RWPE2 (cell line): ENCODE measurements at regions not wholly inside any gene's neighbourhood (a gene's known extent, or its start where the extent isn't known, plus 50 kb on each side); places are given as distances from the start of the nearest gene placed in this dataset.

Experiments used
- ATAC-seq: fragments of 200-7000 bp; cut with Tn5 transposase; 3 replicates; pipeline ENCODE4 v1.9.1; 2021; ENCODE audit warnings: low read depth
- DNase-seq: peaks from one replicate; pipeline ENCODE4 v3.0.0-alpha.2; 2020; ENCODE audit warnings: low spot score
- H3K27ac ChIP-seq: fragments of 450-650 bp; 2 replicates; pipeline ENCODE4 v1.5.1; 2017; ENCODE audit warnings: mild to moderate bottlenecking; ENCODE audit not compliant: poor library complexity, severe bottlenecking
- H3K27me3 ChIP-seq: fragments of 250-450 bp; sonication (Bioruptor Pico); 2 replicates; pipeline ENCODE4 v1.5.1; 2021; ENCODE audit warnings: mild to moderate bottlenecking, moderate library complexity; ENCODE audit not compliant: insufficient read depth, poor library complexity, severe bottlenecking
- H3K36me3 ChIP-seq: fragments of 250-450 bp; sonication (Bioruptor Pico); 2 replicates; pipeline ENCODE4 v1.5.1; 2020; ENCODE audit warnings: low read depth, mild to moderate bottlenecking, moderate library complexity
- H3K4me1 ChIP-seq: fragments of 250-450 bp; sonication (Bioruptor Pico); 2 replicates; pipeline ENCODE4 v1.5.1; 2021; ENCODE audit warnings: mild to moderate bottlenecking, moderate library complexity; ENCODE audit not compliant: insufficient read depth, poor library complexity, severe bottlenecking
- H3K4me3 ChIP-seq: fragments of 250-450 bp; sonication (Bioruptor Pico); 2 replicates; pipeline ENCODE4 v1.5.1; 2021; ENCODE audit warnings: mild to moderate bottlenecking, moderate library complexity; ENCODE audit not compliant: severe bottlenecking
- H3K9me3 ChIP-seq: fragments of 250-450 bp; sonication (Bioruptor Pico); 2 replicates; pipeline ENCODE4 v1.5.1; 2021; ENCODE audit warnings: mild to moderate bottlenecking, moderate library complexity; ENCODE audit not compliant: severe bottlenecking
- CTCF ChIP-seq: fragments of 450-650 bp; IDR thresholded peaks from one replicate; pipeline ENCODE4 v1.5.1; 2017; ENCODE audit warnings: mild to moderate bottlenecking, moderate library complexity; ENCODE audit not compliant: poor library complexity, severe bottlenecking

- Histone ChIP-seq H3K27me3 (peaks cover 3% of the 10 kb centered on the region), H3K4me1 (no peaks in the 10 kb centered on the region), H3K36me3 (no peaks in the 10 kb centered on the region), H3K27ac (no peak overlapping the region), H3K9me3 (no peaks in the 10 kb centered on the region), H3K4me3 (no peak overlapping the region)
- ATAC-seq (peak; percentile 44; the same call in 1 of the 3 replicates), DNase-seq (no peak)
- TF ChIP-seq CTCF: no peak
These were observed 161.6 kb downstream of the IL15 start for GRCh38 chr4:141797966-141798365.

- ATAC-seq (no peak), DNase-seq (no peak)
- Histone ChIP-seq H3K4me1 (no peaks in the 10 kb centered on the region), H3K27me3 (no peaks in the 10 kb centered on the region), H3K27ac (no peak overlapping the region), H3K4me3 (no peak overlapping the region), H3K9me3 (no peaks in the 10 kb centered on the region), H3K36me3 (no peaks in the 10 kb centered on the region)
- TF ChIP-seq CTCF: no peak
These were observed 165.2 kb downstream of the IL15 start for GRCh38 chr4:141801558-141801957.

DNA sequence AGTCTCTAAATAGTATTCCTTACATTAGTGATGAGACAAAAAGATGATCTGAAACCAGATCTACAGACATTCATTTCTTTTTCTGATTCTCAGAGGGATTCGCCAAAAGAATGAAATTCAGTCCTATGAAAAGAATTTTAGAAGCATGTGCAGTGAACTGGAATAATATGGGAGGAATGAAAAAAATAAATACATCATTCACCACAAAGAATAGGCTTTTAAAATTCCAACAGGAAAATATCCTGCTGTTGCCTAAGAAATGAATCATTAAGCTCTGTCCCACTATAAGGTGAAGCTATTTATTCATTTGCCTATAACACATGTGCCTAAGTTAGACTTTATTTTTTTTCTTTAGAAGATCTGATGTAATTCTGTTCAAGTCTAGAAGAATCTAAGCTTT lies 165.9 kb downstream of the IL15 start:
- ATAC-seq (no peak), DNase-seq (no peak)
- no peaks in the 10 kb centered on the region for H3K27me3 ChIP-seq
- TF ChIP-seq CTCF: no peak
- no peak overlapping the region for H3K4me3 ChIP-seq
- H3K4me1 ChIP-seq: no peaks in the 10 kb centered on the region
- no peak overlapping the region for H3K27ac ChIP-seq
- no peaks in the 10 kb centered on the region for H3K36me3 ChIP-seq
- H3K9me3 ChIP-seq: no peaks in the 10 kb centered on the region

DNA sequence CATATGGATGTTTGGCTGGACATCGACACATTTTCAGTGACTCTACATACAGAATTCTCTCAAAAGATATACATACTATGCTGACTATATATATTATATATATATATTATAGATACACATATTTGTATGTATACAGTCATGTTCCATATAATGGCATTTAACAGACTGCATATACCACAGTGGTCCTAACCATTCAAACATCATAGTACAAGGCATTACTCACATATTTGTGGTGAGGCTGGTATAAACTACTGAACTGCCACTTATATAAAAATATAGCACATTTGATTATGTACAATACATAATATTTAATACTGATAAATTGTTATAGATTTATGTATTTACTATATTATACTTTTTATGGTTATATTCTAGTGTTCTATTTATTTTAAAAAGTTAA lies 168.5 kb downstream of the IL15 start:
- no peak overlapping the region for H3K4me3 ChIP-seq
- H3K27ac ChIP-seq: no peak overlapping the region
- H3K4me1 ChIP-seq: no peaks in the 10 kb centered on the region
- ATAC-seq (no peak), DNase-seq (no peak)
- no peaks in the 10 kb centered on the region for H3K27me3 ChIP-seq
- no peaks in the 10 kb centered on the region for H3K9me3 ChIP-seq
- no peak for TF ChIP-seq CTCF
- H3K36me3 ChIP-seq: no peaks in the 10 kb centered on the region

- Histone ChIP-seq H3K27me3 (no peaks in the 10 kb centered on the region), H3K4me1 (no peaks in the 10 kb centered on the region), H3K4me3 (no peak overlapping the region), H3K36me3 (no peaks in the 10 kb centered on the region), H3K27ac (no peak overlapping the region), H3K9me3 (no peaks in the 10 kb centered on the region)
- no peak for DNase-seq
- ATAC-seq: peak; percentile 93
- no peak for TF ChIP-seq CTCF
These were observed 170.9 kb downstream of the IL15 start for GRCh38 chr4:141807103-141807891.
